SK-N-MC (cell line): ENCODE measurements at regions not wholly inside any gene's neighbourhood (a gene's known extent, or its start where the extent isn't known, plus 50 kb on each side); places are given as distances from the start of the nearest gene placed in this dataset.

Experiments
- DNase-seq: peaks from one replicate; pipeline ENCODE4 v3.0.0-alpha.2; 2011; ENCODE audit warnings: low read depth, low spot score
- H3K27ac ChIP-seq: fragments of 200-600 bp; sonication (generic); 2 replicates; pipeline ENCODE4 v1.5.1; 2016; ENCODE audit warnings: mixed run types
- H3K36me3 ChIP-seq: fragments of 200-600 bp; sonication (generic); 2 replicates; pipeline ENCODE4 v1.6.1; 2017; ENCODE audit warnings: antibody characterized with exemption, low read length, mixed read lengths; ENCODE audit not compliant: insufficient read depth
- H3K4me3 ChIP-seq: fragments of 200-600 bp; sonication (generic); 2 replicates; pipeline ENCODE4 v1.5.1; 2016
- H3K9ac ChIP-seq: fragments of 200-600 bp; sonication (generic); 2 replicates; pipeline ENCODE4 v1.8.0; 2017; ENCODE audit warnings: mixed run types, mixed read lengths; ENCODE audit not compliant: insufficient read length
- H3K9me3 ChIP-seq: fragments of 200-600 bp; sonication (generic); 2 replicates; pipeline ENCODE4 v1.6.1; 2017; ENCODE audit warnings: low read depth, mild to moderate bottlenecking, antibody characterized with exemption, low read length, moderate library complexity, mixed read lengths
- EZH2 ChIP-seq: fragments of 200-600 bp; sonication (generic); IDR thresholded peaks from one replicate; pipeline ENCODE4 v1.6.1; 2017; ENCODE audit warnings: antibody characterized with exemption
- FOXP2 ChIP-seq: optimal IDR thresholded peaks from 2 replicates; pipeline ENCODE3; 2011; ENCODE audit warnings: mild to moderate bottlenecking, moderate library complexity; ENCODE audit not compliant: insufficient read depth; ENCODE audit errors: extremely low read length, control extremely low read depth
- POLR2AphosphoS5 ChIP-seq: IDR thresholded peaks from 2 replicates; pipeline ENCODE4 v1.6.1; 2012; ENCODE audit warnings: mild to moderate bottlenecking, low read depth, low read length, borderline replicate concordance

GRCh38 chr1:234704106-234704887 lies 94.3 kb upstream of the IRF2BP2 start:
- TF ChIP-seq POLR2AphosphoS5 (no peak), EZH2 (no peak), FOXP2 (no peak)
- H3K4me3 ChIP-seq = no peak overlapping the region
- no peak for DNase-seq
- no peaks in the 10 kb centered on the region for H3K9me3 ChIP-seq
- H3K36me3 ChIP-seq = no peaks in the 10 kb centered on the region
- H3K9ac ChIP-seq = no peak overlapping the region
- H3K27ac ChIP-seq = no peak overlapping the region

- DNase-seq = no peak
- Histone ChIP-seq H3K9ac (no peak overlapping the region), H3K27ac (no peak overlapping the region), H3K4me3 (no peak overlapping the region), H3K36me3 (no peaks in the 10 kb centered on the region), H3K9me3 (no peaks in the 10 kb centered on the region)
- TF ChIP-seq EZH2 (no peak), FOXP2 (no peak), POLR2AphosphoS5 (no peak)
Measured at GRCh38 chr1:234702342-234703000, 92.5 kb upstream of the IRF2BP2 start.

GRCh38 chr1:234701737-234702341 lies 91.9 kb upstream of the IRF2BP2 start:
- Histone ChIP-seq H3K9me3 (no peaks in the 10 kb centered on the region), H3K4me3 (no peak overlapping the region), H3K9ac (no peak overlapping the region), H3K27ac (no peak overlapping the region), H3K36me3 (no peaks in the 10 kb centered on the region)
- TF ChIP-seq POLR2AphosphoS5 (no peak), EZH2 (no peak), FOXP2 (no peak)
- DNase-seq = no peak

- no peak overlapping the region for H3K9ac ChIP-seq
- H3K4me3 ChIP-seq = no peak overlapping the region
- H3K27ac ChIP-seq = no peak overlapping the region
- no peaks in the 10 kb centered on the region for H3K9me3 ChIP-seq
- TF ChIP-seq EZH2 (no peak), FOXP2 (no peak), POLR2AphosphoS5 (no peak)
- no peaks in the 10 kb centered on the region for H3K36me3 ChIP-seq
- no peak for DNase-seq
Measured at GRCh38 chr1:234699795-234700665, 90.1 kb upstream of the IRF2BP2 start.

- no peaks in the 10 kb centered on the region for H3K36me3 ChIP-seq
- H3K9ac ChIP-seq = no peak overlapping the region
- DNase-seq = no peak
- H3K9me3 ChIP-seq = no peaks in the 10 kb centered on the region
- H3K27ac ChIP-seq = no peak overlapping the region
- no peak overlapping the region for H3K4me3 ChIP-seq
- TF ChIP-seq POLR2AphosphoS5 = no peak
- TF ChIP-seq FOXP2 = no peak
- TF ChIP-seq EZH2 = no peak
Measured at GRCh38 chr1:234698686-234699085, 88.7 kb upstream of the IRF2BP2 start.

- Histone ChIP-seq H3K9ac (no peak overlapping the region), H3K27ac (no peak overlapping the region), H3K4me3 (no peak overlapping the region), H3K36me3 (no peaks in the 10 kb centered on the region), H3K9me3 (no peaks in the 10 kb centered on the region)
- DNase-seq = no peak
- no peak for TF ChIP-seq POLR2AphosphoS5
- no peak for TF ChIP-seq FOXP2
- no peak for TF ChIP-seq EZH2
Measured at GRCh38 chr1:234697741-234698140, 87.8 kb upstream of the IRF2BP2 start.

- Histone ChIP-seq H3K9me3 (no peaks in the 10 kb centered on the region), H3K4me3 (no peak overlapping the region), H3K36me3 (no peaks in the 10 kb centered on the region), H3K27ac (no peak overlapping the region), H3K9ac (no peak overlapping the region)
- DNase-seq = no peak
- no peak for TF ChIP-seq POLR2AphosphoS5
- TF ChIP-seq EZH2 = no peak
- TF ChIP-seq FOXP2 = no peak
Measured at GRCh38 chr1:234697015-234697414, 87.0 kb upstream of the IRF2BP2 start.

- TF ChIP-seq EZH2 (no peak), FOXP2 (no peak), POLR2AphosphoS5 (no peak)
- no peak for DNase-seq
- no peak overlapping the region for H3K9ac ChIP-seq
- H3K4me3 ChIP-seq = no peak overlapping the region
- no peaks in the 10 kb centered on the region for H3K36me3 ChIP-seq
- no peaks in the 10 kb centered on the region for H3K9me3 ChIP-seq
- no peak overlapping the region for H3K27ac ChIP-seq
Measured at GRCh38 chr1:234696148-234696576, 86.2 kb upstream of the IRF2BP2 start.
